ENCODE measurements at regions not wholly inside any gene's neighbourhood (a gene's known extent, or its start where the extent isn't known, plus 50 kb on each side); places are given as distances from the start of the nearest gene placed in this dataset.

GRCh38 chr1:172775606-172776005 is 116.7 kb downstream of the FASLG start:
- H3K9me3 ChIP-seq (ENCODE audit: insufficient read depth, low read depth), result no peaks in the 10 kb centered on the region; the same call in 1 of the 2 replicates
- H3K36me3 ChIP-seq (ENCODE audit: low read depth), result no peaks in the 10 kb centered on the region
- no peaks in the 10 kb centered on the region for H3K4me1 ChIP-seq (replicated peaks; ENCODE audit: insufficient read depth)
- 0 out of 2 replicates have a peak, but pooled peaks cover 4% of the 10 kb centered on the region for H3K9me2 ChIP-seq (ENCODE audit: insufficient read depth)
- 0 out of 2 replicates have a peak, but pooled peaks cover 4% of the 10 kb centered on the region for H3K27me3 ChIP-seq (ENCODE audit: insufficient read depth, low read depth)
- no peaks in the 10 kb centered on the region for H4K20me1 ChIP-seq (ENCODE audit: insufficient read depth)
- no peak overlapping the region for H3K4me2 ChIP-seq
- CTCF ChIA-PET, result no interaction called here
- TF ChIP-seq EZH2 (IDR thresholded peaks at IDR 0.05; ENCODE audit: low read depth) (no peak), CTCF (conservative IDR thresholded peaks at IDR 0.05) (no peak)
- H3K4me3 ChIP-seq, result no peak overlapping the region
- no peak overlapping the region for H2AFZ ChIP-seq
- H3F3A ChIP-seq (ENCODE audit: insufficient read depth, low read depth), result no peaks in the 10 kb centered on the region
- POLR2A ChIA-PET (ENCODE audit: unreplicated experiment), result no interaction called here
- no peak overlapping the region for H3K27ac ChIP-seq
- H3K79me2 ChIP-seq (ENCODE audit: low read depth), result no peaks in the 10 kb centered on the region
- intact Hi-C loops (cut with micrococcal nuclease; ENCODE audit: unreplicated experiment), result no loop called here
- BruUV-seq (replicated peaks), result no TSS peak
- DNase-seq, result no peak

GRCh38 chr1:172776071-172776470 is 117.2 kb downstream of the FASLG start:
- 0 out of 2 replicates have a peak, but pooled peaks cover 4% of the 10 kb centered on the region for H3K9me2 ChIP-seq (ENCODE audit: insufficient read depth)
- CTCF ChIA-PET, result no interaction called here
- H3K9me3 ChIP-seq (ENCODE audit: insufficient read depth, low read depth), result no peaks in the 10 kb centered on the region; the same call in 1 of the 2 replicates
- TF ChIP-seq CTCF (conservative IDR thresholded peaks at IDR 0.05), result no peak
- no peak for TF ChIP-seq EZH2 (IDR thresholded peaks at IDR 0.05; ENCODE audit: low read depth)
- BruUV-seq (replicated peaks), result no TSS peak
- H3K27ac ChIP-seq, result no peak overlapping the region
- H3K4me3 ChIP-seq, result no peak overlapping the region
- no peaks in the 10 kb centered on the region for H3K36me3 ChIP-seq (ENCODE audit: low read depth)
- H3K79me2 ChIP-seq (ENCODE audit: low read depth), result no peaks in the 10 kb centered on the region
- H3K27me3 ChIP-seq (ENCODE audit: insufficient read depth, low read depth), result 0 out of 2 replicates have a peak, but pooled peaks cover 4% of the 10 kb centered on the region
- intact Hi-C loops (cut with micrococcal nuclease; ENCODE audit: unreplicated experiment), result no loop called here
- no peaks in the 10 kb centered on the region for H3K4me1 ChIP-seq (replicated peaks; ENCODE audit: insufficient read depth)
- H2AFZ ChIP-seq, result no peak overlapping the region
- no peak for DNase-seq
- H3K4me2 ChIP-seq, result no peak overlapping the region
- no peaks in the 10 kb centered on the region for H4K20me1 ChIP-seq (ENCODE audit: insufficient read depth)
- no peaks in the 10 kb centered on the region for H3F3A ChIP-seq (ENCODE audit: insufficient read depth, low read depth)
- POLR2A ChIA-PET (ENCODE audit: unreplicated experiment), result no interaction called here

- Histone ChIP-seq H3K79me2 (ENCODE audit: low read depth) (no peaks in the 10 kb centered on the region), H2AFZ (no peak overlapping the region), H4K20me1 (ENCODE audit: insufficient read depth) (no peaks in the 10 kb centered on the region), H3K4me3 (no peak overlapping the region), H3K9me3 (ENCODE audit: insufficient read depth, low read depth) (no peaks in the 10 kb centered on the region; the same call in 1 of the 2 replicates), H3K27me3 (ENCODE audit: insufficient read depth, low read depth) (0 out of 2 replicates have a peak, but pooled peaks cover 4% of the 10 kb centered on the region), H3K36me3 (ENCODE audit: low read depth) (no peaks in the 10 kb centered on the region), H3K4me2 (no peak overlapping the region), H3K27ac (no peak overlapping the region), H3F3A (ENCODE audit: insufficient read depth, low read depth) (no peaks in the 10 kb centered on the region), H3K4me1 (replicated peaks; ENCODE audit: insufficient read depth) (no peaks in the 10 kb centered on the region), H3K9me2 (ENCODE audit: insufficient read depth) (no peaks in the 10 kb centered on the region)
- ChIA-PET CTCF (no interaction called here), POLR2A (ENCODE audit: unreplicated experiment) (interaction anchor here (0.7 kb wide), 1 partner anchor 73 kb away, joined by 5 read pairs; no protein-coding TSS in a partner anchor)
- BruUV-seq (replicated peaks), result no TSS peak
- intact Hi-C loops (cut with micrococcal nuclease; ENCODE audit: unreplicated experiment), result no loop called here
- TF ChIP-seq EZH2 (IDR thresholded peaks at IDR 0.05; ENCODE audit: low read depth) (no peak), CTCF (conservative IDR thresholded peaks at IDR 0.05) (no peak)
- no peak for DNase-seq
These were observed 118.9 kb downstream of the FASLG start for GRCh38 chr1:172777767-172778166.
